A549 (cell line): ENCODE measurements at regions not wholly inside any gene's neighbourhood (a gene's known extent, or its start where the extent isn't known, plus 50 kb on each side); places are given as distances from the start of the nearest gene placed in this dataset.

Experiments
- ATAC-seq, 2 experiments: fragments of 200-7000 bp in 1 of 2; fragments of >200 bp in 1 of 2; cut with Nextera tagmentation in 1 of 2; cut with Tn5 transposase in 1 of 2; 3 replicates each; pipeline versions ENCODE4 v1.8.0 to v1.9.1; 2018 to 2020; ENCODE audit warnings: mild to moderate bottlenecking in 1 of 2, moderate library complexity in 1 of 2
- CTCF ChIA-PET: fragments of 300-600 bp; sonication (Branson Sonifier 250); formaldehyde crosslinking; extraction: SDS; loops from one replicate; lab custom pipeline; 2021; ENCODE audit warnings: antibody characterized with exemption, inconsistent platforms; lab: Yijun Ruan, JAX
- POLR2A ChIA-PET: fragments of 350-600 bp; formaldehyde crosslinking; extraction: SDS; loops from one replicate; lab custom pipeline; 2021; ENCODE audit warnings: antibody characterized with exemption, inconsistent platforms; lab: Yijun Ruan, JAX
- DNase-seq, 2 experiments: peaks; one replicate each; pipeline versions ENCODE4 v3.0.0 to v3.0.0-alpha.2; 2011 to 2016; ENCODE audit warnings: low read depth in 1 of 2, low spot score in 1 of 2
- FAIRE-seq: peaks from 2 replicates; lab custom pipeline; 2011; peaks lifted over from hg19 to GRCh38; lab: Jason Lieb, UNC
- H3K27ac ChIP-seq, 2 experiments: fragments of >200 bp; sonication (Bioruptor Twin); formaldehyde crosslinking; 3 replicates each; pipeline ENCODE4 v1.5.1; 2016 to 2017
- H3K4me1 ChIP-seq: fragments of >200 bp; sonication (Bioruptor Twin); formaldehyde crosslinking; 3 replicates; pipeline ENCODE4 v1.6.1; 2016
- H3K4me2 ChIP-seq: fragments of >200 bp; sonication (Bioruptor Twin); formaldehyde crosslinking; 3 replicates; pipeline ENCODE4 v1.6.1; 2016
- H3K4me3 ChIP-seq: fragments of >200 bp; sonication (Bioruptor Twin); formaldehyde crosslinking; 3 replicates; pipeline ENCODE4 v1.5.1; 2016
- H3K9me3 ChIP-seq: fragments of >200 bp; sonication (Bioruptor Twin); formaldehyde crosslinking; 3 replicates; pipeline ENCODE4 v1.6.1; 2016
- ATOH8 ChIP-seq: fragments of 250-450 bp; sonication (Bioruptor Pico); IDR thresholded peaks from 2 replicates; pipeline ENCODE4 v1.5.0; 2020; ENCODE audit warnings: low read depth, mild to moderate bottlenecking, moderate library complexity
- CBX2 ChIP-seq: fragments of 200-600 bp; sonication (generic); IDR thresholded peaks from 2 replicates; pipeline ENCODE4 v1.6.1; 2016; ENCODE audit warnings: low read depth, mild to moderate bottlenecking, borderline replicate concordance
- CBX8 ChIP-seq: fragments of 200-600 bp; sonication (generic); IDR thresholded peaks from 2 replicates; pipeline ENCODE4 v1.6.1; 2016
- CEBPB ChIP-seq, 2 experiments: fragments of >200 bp in 1 of 2; sonication (Bioruptor Twin) in 1 of 2; formaldehyde crosslinking in 1 of 2; IDR thresholded peaks; 2 replicates each; pipeline ENCODE4 v1.6.1; 2012 to 2016
- CHD4 ChIP-seq: fragments of 200-600 bp; sonication (generic); IDR thresholded peaks from 2 replicates; pipeline ENCODE4 v1.6.1; 2016; ENCODE audit warnings: antibody characterized with exemption, mild to moderate bottlenecking, borderline replicate concordance
- E2F6 ChIP-seq: IDR thresholded peaks from 2 replicates; pipeline ENCODE4 v1.6.1; 2012; ENCODE audit warnings: low read depth, borderline replicate concordance
- FOSB ChIP-seq: fragments of 250-450 bp; sonication (Bioruptor Pico); IDR thresholded peaks from 2 replicates; pipeline ENCODE4 v1.5.0; 2020; ENCODE audit warnings: mild to moderate bottlenecking, moderate library complexity
- GATA3 ChIP-seq: IDR thresholded peaks from 2 replicates; pipeline ENCODE4 v1.6.1; 2012; ENCODE audit warnings: borderline replicate concordance
- HDAC2 ChIP-seq: fragments of 200-600 bp; sonication (generic); IDR thresholded peaks from 2 replicates; pipeline ENCODE4 v1.6.1; 2016
- HES2 ChIP-seq: fragments of >200 bp; sonication (Bioruptor Twin); formaldehyde crosslinking; IDR thresholded peaks from 2 replicates; pipeline ENCODE4 v1.6.1; 2016
- HOXA7 ChIP-seq: fragments of 250-450 bp; sonication (Bioruptor Pico); IDR thresholded peaks from 2 replicates; pipeline ENCODE4 v1.5.0; 2020; ENCODE audit warnings: mild to moderate bottlenecking, moderate library complexity
- HOXB13 ChIP-seq: fragments of 250-450 bp; sonication (Bioruptor Pico); IDR thresholded peaks from 2 replicates; pipeline ENCODE4 v1.5.0; 2020; ENCODE audit warnings: low read depth, mild to moderate bottlenecking, moderate library complexity
- JUN ChIP-seq, 2 experiments: fragments of >200 bp; sonication (Bioruptor Twin); formaldehyde crosslinking; IDR thresholded peaks; 2 replicates in 1 of 2; 3 replicates in 1 of 2; pipeline ENCODE4 v1.6.1; 2016 to 2017
- KDM1A ChIP-seq: fragments of 200-600 bp; sonication (generic); IDR thresholded peaks from 2 replicates; pipeline ENCODE4 v1.6.1; 2016; ENCODE audit warnings: low read depth, mild to moderate bottlenecking
- KDM5A ChIP-seq: fragments of 200-600 bp; sonication (generic); IDR thresholded peaks from 2 replicates; pipeline ENCODE4 v1.6.1; 2016; ENCODE audit warnings: antibody characterized with exemption, mild to moderate bottlenecking
- MAZ ChIP-seq: fragments of 150-350 bp; IDR thresholded peaks from 2 replicates; pipeline ENCODE4 v1.6.1; 2014; ENCODE audit warnings: antibody characterized with exemption, low read depth, low read length, borderline replicate concordance
- NFE2L2 ChIP-seq: fragments of 150-350 bp; conservative IDR thresholded peaks from 2 replicates; pipeline ENCODE4 v1.6.1; 2014; ENCODE audit warnings: low read length
- NR3C1 ChIP-seq: fragments of >200 bp; sonication (Bioruptor Twin); formaldehyde crosslinking; IDR thresholded peaks from 3 replicates; pipeline ENCODE4 v1.6.1; 2017
- PBX3 ChIP-seq: IDR thresholded peaks from 2 replicates; pipeline ENCODE4 v1.6.1; 2012
- POLR2A ChIP-seq: IDR thresholded peaks from 2 replicates; pipeline ENCODE4 v1.6.1; 2012; ENCODE audit warnings: mild to moderate bottlenecking, low read length
- RCOR1 ChIP-seq: fragments of 150-350 bp; IDR thresholded peaks from 2 replicates; pipeline ENCODE4 v1.6.1; 2014; ENCODE audit warnings: antibody characterized with exemption, low read length, low read depth
- REST ChIP-seq: fragments of 200-600 bp; sonication (generic); IDR thresholded peaks from 2 replicates; pipeline ENCODE4 v1.6.1; 2016; ENCODE audit warnings: antibody characterized with exemption, mild to moderate bottlenecking, moderate library complexity
- RFX5 ChIP-seq: fragments of 450-650 bp; IDR thresholded peaks from 2 replicates; pipeline ENCODE4 v1.7.1; 2014; ENCODE audit warnings: antibody characterized with exemption, mild to moderate bottlenecking, moderate library complexity
- RNF2 ChIP-seq: fragments of 200-600 bp; sonication (generic); IDR thresholded peaks from 2 replicates; pipeline ENCODE4 v1.6.1; 2016; ENCODE audit warnings: low read depth, mild to moderate bottlenecking, antibody characterized with exemption, moderate library complexity, borderline replicate concordance
- SMC3 ChIP-seq: fragments of >200 bp; sonication (Bioruptor Twin); formaldehyde crosslinking; IDR thresholded peaks from 3 replicates; pipeline ENCODE4 v1.6.1; 2018; ENCODE audit warnings: inconsistent platforms
- SREBF2 ChIP-seq: fragments of 450-650 bp; IDR thresholded peaks from 2 replicates; pipeline ENCODE4 v1.6.1; 2014; ENCODE audit warnings: mild to moderate bottlenecking, moderate library complexity
- TFCP2L1 ChIP-seq: fragments of 250-450 bp; sonication (Bioruptor Pico); IDR thresholded peaks from 2 replicates; pipeline ENCODE4 v1.5.0; 2021; ENCODE audit warnings: mild to moderate bottlenecking
- TP53 ChIP-seq: fragments of 250-450 bp; sonication (Bioruptor Pico); IDR thresholded peaks from 2 replicates; pipeline ENCODE4 v1.5.0; 2021; ENCODE audit warnings: mild to moderate bottlenecking, moderate library complexity
- ZC3H11A ChIP-seq: fragments of 450-650 bp; IDR thresholded peaks from 2 replicates; pipeline ENCODE4 v1.6.1; 2014; ENCODE audit warnings: antibody characterized with exemption, mild to moderate bottlenecking
- ZSCAN20 ChIP-seq: fragments of 250-450 bp; sonication (Bioruptor Pico); IDR thresholded peaks from 2 replicates; pipeline ENCODE4 v1.8.0; 2022; ENCODE audit warnings: mild to moderate bottlenecking, moderate library complexity
- WGBS: methylation state at CpG from one replicate; pipeline ENCODE4 v1.1.6; 2017; ENCODE audit errors: missing lambda C conversion rate; 5-methylcytosine and 5-hydroxymethylcytosine counted together

GRCh38 chr12:42690264-42690663 lies 100.7 kb upstream of the PRICKLE1 start:
- 41% methylated on average over 2 of the region's 2 CpGs for WGBS
- ATAC-seq (no peak), DNase-seq (no peak), FAIRE-seq (no peak)
- TF ChIP-seq RFX5 = no peak
- no peak for TF ChIP-seq CBX8
- TF ChIP-seq TFCP2L1 (CRISPR knock-in tag) = no peak
- TF ChIP-seq HOXB13 (CRISPR knock-in tag) = no peak
- no peak for TF ChIP-seq SMC3
- no peak for TF ChIP-seq SREBF2
- TF ChIP-seq CBX2 = no peak
- TF ChIP-seq TP53 (CRISPR knock-in tag) = no peak
- no peak for TF ChIP-seq FOSB (CRISPR knock-in tag)
- TF ChIP-seq RNF2 = no peak
- no peak for TF ChIP-seq HOXA7 (CRISPR knock-in tag)
- no peak for TF ChIP-seq HDAC2
- TF ChIP-seq KDM1A = no peak
- no peak for TF ChIP-seq ZSCAN20 (CRISPR knock-in tag)
- no peak for TF ChIP-seq RCOR1
- ChIA-PET POLR2A (no interaction called here), CTCF (no interaction called here)
- H3K4me3 ChIP-seq = no peak overlapping the region
- peaks cover 5% of the 10 kb centered on the region; the same call in 1 of the 3 replicates for H3K4me1 ChIP-seq
- no peaks in the 10 kb centered on the region for H3K9me3 ChIP-seq
- no peak overlapping the region for H3K4me2 ChIP-seq
- no peak overlapping the region for H3K27ac ChIP-seq

GRCh38 chr12:42689699-42690098 lies 100.2 kb upstream of the PRICKLE1 start:
- no peak for FAIRE-seq
- Histone ChIP-seq H3K4me2 (no peak overlapping the region), H3K27ac (no peak overlapping the region), H3K4me3 (no peak overlapping the region), H3K9me3 (no peaks in the 10 kb centered on the region), H3K4me1 (peaks cover 5% of the 10 kb centered on the region; the same call in 1 of the 3 replicates)
- WGBS = 25% methylated on average over 1 of the region's 1 CpG
- CTCF ChIA-PET = no interaction called here
- POLR2A ChIA-PET = no interaction called here
- no peak for TF ChIP-seq E2F6
- no peak for TF ChIP-seq KDM5A
- no peak for TF ChIP-seq NR3C1
- TF ChIP-seq CBX8 = no peak
- no peak for TF ChIP-seq RNF2
- no peak for TF ChIP-seq NFE2L2
- no peak for TF ChIP-seq ZC3H11A
- no peak for TF ChIP-seq HES2
- no peak for TF ChIP-seq KDM1A
- no peak for TF ChIP-seq GATA3
- TF ChIP-seq POLR2A = no peak
- TF ChIP-seq RCOR1 = no peak
- DNase-seq = no peak
- no peak for ATAC-seq

GRCh38 chr12:42686514-42687172 lies 97.1 kb upstream of the PRICKLE1 start:
- POLR2A ChIA-PET = no interaction called here
- Histone ChIP-seq H3K9me3 (no peaks in the 10 kb centered on the region), H3K4me3 (no peak overlapping the region), H3K4me1 (no peaks in the 10 kb centered on the region), H3K27ac (no peak overlapping the region), H3K4me2 (no peak overlapping the region)
- WGBS = 53% methylated on average over 3 of the region's 3 CpGs
- CTCF ChIA-PET = no interaction called here
- FAIRE-seq (no peak), DNase-seq (no peak), ATAC-seq (no peak)
- TF ChIP-seq REST (no peak), CBX8 (no peak), PBX3 (no peak), KDM5A (no peak), RCOR1 (no peak), JUN (IDR thresholded peaks at IDR 0.05) (no peak), RFX5 (no peak), HES2 (no peak), SMC3 (no peak), ATOH8 (CRISPR knock-in tag) (no peak), FOSB (CRISPR knock-in tag) (no peak), CEBPB (IDR thresholded peaks at IDR 0.05) (no peak), CHD4 (no peak), MAZ (no peak), SREBF2 (no peak)
